B cell (primary cell): ENCODE measurements at regions not wholly inside any gene's neighbourhood (a gene's known extent, or its start where the extent isn't known, plus 50 kb on each side); places are given as distances from the start of the nearest gene placed in this dataset.

Experiments used
- ATAC-seq: fragments of 200-7000 bp; cut with Tn5 transposase; one replicate; pipeline ENCODE4 v1.10.0; 2021; ENCODE audit warnings: low read depth, mild to moderate bottlenecking, moderate number of reproducible peaks, moderate library complexity
- CTCF ChIA-PET: fragments of 350-600 bp; sonication (Branson Sonifier 250); formaldehyde crosslinking; loops from one replicate; lab custom pipeline; 2021; ENCODE audit warnings: antibody characterized with exemption, inconsistent platforms; lab: Charles Lee
- POLR2A ChIA-PET: fragments of 350-600 bp; sonication (Branson Sonifier 250); formaldehyde crosslinking; loops from one replicate; lab custom pipeline; 2021; ENCODE audit warnings: antibody characterized with exemption; lab: Charles Lee
- DNase-seq: peaks from one replicate; pipeline ENCODE4 v3.0.0; 2013
- H2AFZ ChIP-seq: 2 replicates; pipeline ENCODE4 v1.6.1; 2012; ENCODE audit warnings: mild to moderate bottlenecking, low read depth, low read length; ENCODE audit not compliant: insufficient read depth, poor library complexity, severe bottlenecking
- H3K27ac ChIP-seq, 2 donors: 1 replicate in 1 of 2; 2 replicates in 1 of 2; pipeline ENCODE4 v1.5.1; 2012 to 2013; ENCODE audit warnings: low read length in 2 of 2, mild to moderate bottlenecking in 2 of 2, moderate library complexity in 1 of 2
- H3K27me3 ChIP-seq, 4 experiments: fragments of 200-600 bp in 1 of 4; sonication (generic) in 1 of 4; replicated peaks in 1 of 4; 1 replicate in 2 of 4; 2 replicates in 2 of 4; pipeline versions ENCODE4 v1.6.1 to v1.7.0; 2013 to 2016; ENCODE audit warnings: low read length in 3 of 4, mild to moderate bottlenecking in 2 of 4, mixed read lengths in 1 of 4, moderate library complexity in 1 of 4; ENCODE audit not compliant: insufficient read depth in 4 of 4, control insufficient read depth in 3 of 4; ENCODE audit errors: control extremely low read depth in 1 of 4
- H3K36me3 ChIP-seq, 2 experiments: replicated peaks in 1 of 2; 1 replicate in 1 of 2; 2 replicates in 1 of 2; pipeline versions ENCODE4 v1.6.1 to v1.7.1; 2013; ENCODE audit warnings: low read length in 1 of 2; ENCODE audit not compliant: insufficient read depth in 2 of 2, control insufficient read depth in 1 of 2; ENCODE audit errors: control extremely low read depth in 1 of 2, extremely low read depth in 1 of 2
- H3K4me1 ChIP-seq, 2 donors: fragments of 200-600 bp in 1 of 2; sonication (generic) in 1 of 2; 1 replicate in 1 of 2; 2 replicates in 1 of 2; pipeline versions ENCODE4 v1.5.1 to v1.6.1; 2013 to 2017; ENCODE audit warnings: low read length in 2 of 2; ENCODE audit not compliant: control insufficient read depth in 2 of 2, insufficient read depth in 2 of 2
- H3K4me2 ChIP-seq: replicated peaks from 2 replicates; pipeline ENCODE3; 2012; ENCODE audit warnings: mild to moderate bottlenecking, low read depth, low read length; ENCODE audit not compliant: poor library complexity, severe bottlenecking
- H3K4me3 ChIP-seq, 5 experiments: fragments of 200-600 bp in 1 of 5; sonication (generic) in 1 of 5; 1 replicate in 3 of 5; 2 replicates in 2 of 5; pipeline versions ENCODE4 v1.5.1 to v1.7.0; 2011 to 2016; ENCODE audit warnings: low read length in 4 of 5, mild to moderate bottlenecking in 4 of 5, low read depth in 2 of 5, control low read depth in 1 of 5, moderate library complexity in 1 of 5; ENCODE audit not compliant: insufficient read depth in 1 of 5; ENCODE audit errors: control extremely low read depth in 1 of 5, extremely low read depth in 1 of 5
- H3K79me2 ChIP-seq: fragments of 200-600 bp; sonication (generic); one replicate; pipeline ENCODE4 v1.6.0; 2016; ENCODE audit warnings: low read length; ENCODE audit not compliant: control insufficient read depth, insufficient read depth
- H3K9ac ChIP-seq: fragments of 200-600 bp; sonication (generic); 2 replicates; pipeline ENCODE4 v1.6.1; 2017; ENCODE audit warnings: mild to moderate bottlenecking, low read length, moderate library complexity
- H3K9me3 ChIP-seq, 3 donors: one replicate each; pipeline versions ENCODE4 v1.6.1 to v1.7.1; 2013; ENCODE audit warnings: low read length in 2 of 3; ENCODE audit not compliant: control insufficient read depth in 2 of 3, insufficient read depth in 1 of 3; ENCODE audit errors: control extremely low read depth in 1 of 3
- H4K20me1 ChIP-seq: 2 replicates; pipeline ENCODE4 v1.6.0; 2012; ENCODE audit warnings: mild to moderate bottlenecking, low read length; ENCODE audit not compliant: insufficient read depth, control insufficient read depth, poor library complexity, severe bottlenecking
- H3K27ac Mint-ChIP-seq: one replicate; pipeline ENCODE4 v1.8.0; 2021; ENCODE audit warnings: mixed read lengths
- H3K27me3 Mint-ChIP-seq: one replicate; pipeline ENCODE4 v1.8.0; 2021; ENCODE audit warnings: mixed read lengths
- H3K4me1 Mint-ChIP-seq: one replicate; pipeline ENCODE4 v1.8.0; 2021; ENCODE audit warnings: mixed read lengths
- H3K4me3 Mint-ChIP-seq: one replicate; pipeline ENCODE4 v1.8.0; 2021; ENCODE audit warnings: mixed read lengths
- H3K9me3 Mint-ChIP-seq: one replicate; pipeline ENCODE4 v1.8.0; 2022; ENCODE audit warnings: mixed read lengths; ENCODE audit not compliant: insufficient read depth
- EZH2 ChIP-seq: IDR thresholded peaks from 2 replicates; pipeline ENCODE4 v1.6.1; 2012; ENCODE audit warnings: borderline replicate concordance, low read depth, mild to moderate bottlenecking, moderate library complexity, low read length; ENCODE audit not compliant: insufficient read depth, poor library complexity, severe bottlenecking
- WGBS: methylation state at CpG from one replicate; pipeline ENCODE4 v1.1.5; 2013; ENCODE audit warnings: missing lambda C conversion rate; ENCODE audit not compliant: insufficient coverage; 5-methylcytosine and 5-hydroxymethylcytosine counted together
- intact Hi-C: fragments of 100-400 bp; cut with micrococcal nuclease; formaldehyde crosslinking; loops from one replicate; pipeline ENCODE4 v1.10.0; 2022
- TF ChIP-seq, protein P1 (sequence below): fragments of 200-600 bp; IDR thresholded peaks from one replicate; pipeline ENCODE4 v1.8.0; 2022; ENCODE audit warnings: antibody characterized with exemption, mild to moderate bottlenecking

DNA sequence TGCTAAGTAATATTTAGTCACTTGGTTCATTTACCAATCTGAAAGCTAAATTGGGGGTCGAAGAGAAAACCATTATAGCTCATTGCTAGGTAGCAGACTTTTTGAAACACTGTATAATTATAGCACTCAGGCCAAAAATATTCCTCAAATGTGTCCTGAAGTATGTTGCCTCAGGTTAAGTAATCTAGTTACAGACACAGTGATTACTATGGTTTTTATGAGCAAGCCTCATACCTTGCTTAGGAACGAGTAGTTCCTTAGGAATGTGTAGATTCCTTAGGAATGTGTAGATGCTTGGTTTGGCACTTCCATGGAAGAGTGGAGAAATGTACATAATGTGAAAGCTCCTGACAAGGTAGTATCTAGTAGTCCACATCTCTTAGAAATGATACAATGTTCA is 387.5 kb downstream of the LMO7 start:
- WGBS, result no CpG with 5 or more reads among the region's 2 CpGs
- Histone ChIP-seq H3K9ac (no peak overlapping the region), H3K4me1 (no peaks in the 10 kb centered on the region), H2AFZ (no peak overlapping the region), H3K27ac (no peak overlapping the region), H3K79me2 (no peaks in the 10 kb centered on the region), H3K36me3 (no peaks in the 10 kb centered on the region), H3K9me3 (peaks cover 0 to 4% (median 0%) of the 10 kb centered on the region in 3 donors), H3K4me3 (no peak overlapping the region), H4K20me1 (no peaks in the 10 kb centered on the region), H3K27me3 (no peaks in the 10 kb centered on the region), H3K4me2 (no peak overlapping the region)
- ChIA-PET POLR2A (no interaction called here), CTCF (interaction anchor here (1.0 kb wide), 1 partner anchor 150 kb away, joined by 3 read pairs; no protein-coding TSS in a partner anchor)
- Mint-ChIP-seq H3K4me1 (no peaks in the 10 kb centered on the region), H3K27me3 (no peaks in the 10 kb centered on the region), H3K27ac (no peak overlapping the region), H3K9me3 (no peaks in the 10 kb centered on the region), H3K4me3 (no peak overlapping the region)
- TF ChIP-seq, protein P1, sequence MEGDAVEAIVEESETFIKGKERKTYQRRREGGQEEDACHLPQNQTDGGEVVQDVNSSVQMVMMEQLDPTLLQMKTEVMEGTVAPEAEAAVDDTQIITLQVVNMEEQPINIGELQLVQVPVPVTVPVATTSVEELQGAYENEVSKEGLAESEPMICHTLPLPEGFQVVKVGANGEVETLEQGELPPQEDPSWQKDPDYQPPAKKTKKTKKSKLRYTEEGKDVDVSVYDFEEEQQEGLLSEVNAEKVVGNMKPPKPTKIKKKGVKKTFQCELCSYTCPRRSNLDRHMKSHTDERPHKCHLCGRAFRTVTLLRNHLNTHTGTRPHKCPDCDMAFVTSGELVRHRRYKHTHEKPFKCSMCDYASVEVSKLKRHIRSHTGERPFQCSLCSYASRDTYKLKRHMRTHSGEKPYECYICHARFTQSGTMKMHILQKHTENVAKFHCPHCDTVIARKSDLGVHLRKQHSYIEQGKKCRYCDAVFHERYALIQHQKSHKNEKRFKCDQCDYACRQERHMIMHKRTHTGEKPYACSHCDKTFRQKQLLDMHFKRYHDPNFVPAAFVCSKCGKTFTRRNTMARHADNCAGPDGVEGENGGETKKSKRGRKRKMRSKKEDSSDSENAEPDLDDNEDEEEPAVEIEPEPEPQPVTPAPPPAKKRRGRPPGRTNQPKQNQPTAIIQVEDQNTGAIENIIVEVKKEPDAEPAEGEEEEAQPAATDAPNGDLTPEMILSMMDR, result no peak
- TF ChIP-seq EZH2, result no peak
- intact Hi-C loops, result no loop called here
- DNase-seq (no peak), ATAC-seq (no peak)

DNA sequence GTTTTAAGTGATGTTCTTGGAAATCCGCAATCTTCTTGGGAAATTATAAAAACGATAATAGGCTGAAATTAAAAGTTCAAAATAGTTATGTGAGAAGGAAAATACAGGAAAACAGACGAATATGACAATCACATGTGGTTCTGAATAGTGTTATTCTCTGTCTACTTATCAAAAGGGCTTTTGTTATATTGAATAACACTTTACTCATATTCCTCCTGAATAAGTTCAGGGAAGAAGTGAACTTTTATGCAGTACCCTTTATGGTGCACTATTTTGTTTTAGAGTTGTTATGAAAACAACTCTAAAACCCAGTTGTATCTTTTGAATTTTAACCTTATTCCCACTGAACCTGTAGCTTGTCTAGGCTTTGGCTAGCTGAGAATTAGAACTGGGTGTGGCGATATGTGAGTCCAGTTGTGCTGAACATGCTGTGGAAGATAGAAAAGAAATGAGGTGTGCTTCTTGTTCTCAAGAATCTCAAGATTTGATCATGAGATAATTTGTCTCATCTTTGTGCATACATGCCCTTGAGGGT is 384.4 kb downstream of the LMO7 start:
- Histone ChIP-seq H3K27ac (no peak overlapping the region), H3K9me3 (peaks cover 0 to 4% (median 0%) of the 10 kb centered on the region in 3 donors), H2AFZ (no peak overlapping the region), H3K27me3 (no peaks in the 10 kb centered on the region), H3K4me3 (no peak overlapping the region), H3K79me2 (no peaks in the 10 kb centered on the region), H3K4me2 (no peak overlapping the region), H4K20me1 (no peaks in the 10 kb centered on the region), H3K9ac (no peak overlapping the region), H3K36me3 (no peaks in the 10 kb centered on the region), H3K4me1 (no peaks in the 10 kb centered on the region)
- ATAC-seq (no peak), DNase-seq (no peak)
- intact Hi-C loops, result no loop called here
- H3K4me1 Mint-ChIP-seq, result no peaks in the 10 kb centered on the region
- H3K9me3 Mint-ChIP-seq, result no peaks in the 10 kb centered on the region
- WGBS, result 87% methylated on average over 3 of the region's 4 CpGs
- no peak overlapping the region for H3K27ac Mint-ChIP-seq
- CTCF ChIA-PET, result no interaction called here
- H3K27me3 Mint-ChIP-seq, result no peaks in the 10 kb centered on the region
- no peak for TF ChIP-seq EZH2
- TF ChIP-seq, protein P1, result no peak
- POLR2A ChIA-PET, result no interaction called here
- H3K4me3 Mint-ChIP-seq, result no peak overlapping the region
